GM13976 (cell line): ENCODE measurements at regions not wholly inside any gene's neighbourhood (a gene's known extent, or its start where the extent isn't known, plus 50 kb on each side); places are given as distances from the start of the nearest gene placed in this dataset.

ENCODE experiments used
- DNase-seq: peaks from one replicate; pipeline ENCODE4 v3.0.0; 2012; ENCODE audit warnings: low spot score
- CTCF ChIP-seq: IDR thresholded peaks from 2 replicates; pipeline ENCODE4 v1.5.1; 2012; ENCODE audit warnings: borderline replicate concordance, mild to moderate bottlenecking; ENCODE audit not compliant: insufficient read depth; ENCODE audit errors: extremely low read depth, missing control alignments, control extremely low read depth
- in situ Hi-C: fragments of 300-500 bp; cut with MboI; formaldehyde crosslinking; loops from one replicate; pipeline ENCODE4 v1.12.0; 2022; ENCODE audit warnings: low sequenced_read_pairs, mixed read lengths, inconsistent platforms; ENCODE audit not compliant: unreplicated experiment

GRCh38 chr13:64333888-64334287, 2896.2 kb downstream of the PCDH9 start:
- no peak for TF ChIP-seq CTCF
- in situ Hi-C loops = no loop called here

GRCh38 chr13:64332048-64332447, 2898.1 kb downstream of the PCDH9 start:
- no peak for TF ChIP-seq CTCF
- in situ Hi-C loops = no loop called here
- no peak for DNase-seq

More at GRCh38 chr13:64333888-64334287, 2896.2 kb downstream of the PCDH9 start:
- DNase-seq = no peak

GRCh38 chr13:64327505-64328194, 2902.5 kb downstream of the PCDH9 start:
- in situ Hi-C loops = no loop called here
- no peak for TF ChIP-seq CTCF
- DNase-seq = no peak

GRCh38 chr13:64314331-64314730, 2898.7 kb upstream of the PCDH20 start:
- no peak for TF ChIP-seq CTCF
- in situ Hi-C loops = no loop called here
- no peak for DNase-seq

- no peak for DNase-seq
- in situ Hi-C loops = no loop called here
- TF ChIP-seq CTCF = no peak
Measured at GRCh38 chr13:64311948-64312347, 2896.3 kb upstream of the PCDH20 start.

- TF ChIP-seq CTCF = no peak
- no peak for DNase-seq
- in situ Hi-C loops = no loop called here
Measured at GRCh38 chr13:64311112-64311511, 2895.5 kb upstream of the PCDH20 start.
